ENCODE measurements at regions not wholly inside any gene's neighbourhood (a gene's known extent, or its start where the extent isn't known, plus 50 kb on each side); places are given as distances from the start of the nearest gene placed in this dataset.

- ChIA-PET CTCF (no interaction called here), POLR2A (no interaction called here)
- DNase-seq (ENCODE audit: extremely low spot score) = no peak
- TF ChIP-seq ZNF384 (IDR thresholded peaks at IDR 0.05) = no peak
- TF ChIP-seq CTBP1 (IDR thresholded peaks at IDR 0.05; ENCODE audit: borderline replicate concordance) = no peak
- no peak for TF ChIP-seq FOXA1 (IDR thresholded peaks at IDR 0.05)
- TF ChIP-seq LEF1 (IDR thresholded peaks at IDR 0.05; ENCODE audit: borderline replicate concordance) = no peak
- TF ChIP-seq ARNT (IDR thresholded peaks at IDR 0.05) = no peak
- TF ChIP-seq HDGF (IDR thresholded peaks at IDR 0.05; ENCODE audit: borderline replicate concordance) = no peak
- no peak for TF ChIP-seq SP1 (IDR thresholded peaks at IDR 0.05)
- no peak for TF ChIP-seq FOXK2 (IDR thresholded peaks at IDR 0.05)
- no peak for TF ChIP-seq SUZ12 (IDR thresholded peaks at IDR 0.05)
- TF ChIP-seq ELF4 (IDR thresholded peaks at IDR 0.05) = no peak
- TF ChIP-seq, protein P1, sequence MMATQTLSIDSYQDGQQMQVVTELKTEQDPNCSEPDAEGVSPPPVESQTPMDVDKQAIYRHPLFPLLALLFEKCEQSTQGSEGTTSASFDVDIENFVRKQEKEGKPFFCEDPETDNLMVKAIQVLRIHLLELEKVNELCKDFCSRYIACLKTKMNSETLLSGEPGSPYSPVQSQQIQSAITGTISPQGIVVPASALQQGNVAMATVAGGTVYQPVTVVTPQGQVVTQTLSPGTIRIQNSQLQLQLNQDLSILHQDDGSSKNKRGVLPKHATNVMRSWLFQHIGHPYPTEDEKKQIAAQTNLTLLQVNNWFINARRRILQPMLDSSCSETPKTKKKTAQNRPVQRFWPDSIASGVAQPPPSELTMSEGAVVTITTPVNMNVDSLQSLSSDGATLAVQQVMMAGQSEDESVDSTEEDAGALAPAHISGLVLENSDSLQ (IDR thresholded peaks at IDR 0.05) = no peak
- TF ChIP-seq TARDBP (IDR thresholded peaks at IDR 0.05) = no peak
- TF ChIP-seq L3MBTL2 (conservative IDR thresholded peaks at IDR 0.05) = no peak
- TF ChIP-seq FOXM1 (IDR thresholded peaks at IDR 0.05; ENCODE audit: borderline replicate concordance) = no peak
- TF ChIP-seq NFRKB (IDR thresholded peaks at IDR 0.05) = no peak
These were observed 219.6 kb upstream of the ZNF462 start for GRCh38 chr9:106643211-106643930.

GRCh38 chr9:106644661-106645060 is 218.3 kb upstream of the ZNF462 start:
- POLR2A ChIA-PET = no interaction called here
- no peak for DNase-seq (ENCODE audit: extremely low spot score)
- CTCF ChIA-PET = no interaction called here
- TF ChIP-seq HDGF (IDR thresholded peaks at IDR 0.05; ENCODE audit: borderline replicate concordance) (no peak), L3MBTL2 (conservative IDR thresholded peaks at IDR 0.05) (no peak), ZNF384 (IDR thresholded peaks at IDR 0.05) (no peak)

DNA sequence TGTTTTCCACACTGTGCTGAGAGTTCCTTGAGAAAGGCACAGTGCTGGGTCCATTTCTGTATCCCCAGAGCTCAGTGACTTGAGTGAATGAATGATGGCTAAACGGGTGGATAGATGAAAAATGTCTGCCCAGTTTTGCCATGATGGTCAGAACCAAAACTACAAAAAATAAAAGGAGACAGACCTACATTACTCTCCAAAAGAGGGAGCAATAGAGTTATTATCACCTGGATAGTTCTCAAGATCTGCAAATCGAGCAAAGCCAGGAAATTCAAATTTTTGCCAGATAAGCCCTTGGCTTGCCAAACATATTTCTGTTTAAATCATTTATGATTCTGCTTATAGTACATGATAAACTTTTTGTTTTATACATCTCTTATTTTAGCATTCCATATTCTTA is 214.2 kb upstream of the ZNF462 start:
- DNase-seq (ENCODE audit: extremely low spot score) = no peak
- CTCF ChIA-PET = no interaction called here
- POLR2A ChIA-PET = no interaction called here
- TF ChIP-seq SP1 (IDR thresholded peaks at IDR 0.05) (no peak), FOXK2 (IDR thresholded peaks at IDR 0.05) (no peak), ZNF384 (IDR thresholded peaks at IDR 0.05) (no peak), LEF1 (IDR thresholded peaks at IDR 0.05; ENCODE audit: borderline replicate concordance) (no peak), TARDBP (IDR thresholded peaks at IDR 0.05) (no peak), CTBP1 (IDR thresholded peaks at IDR 0.05; ENCODE audit: borderline replicate concordance) (no peak), FOXM1 (IDR thresholded peaks at IDR 0.05; ENCODE audit: borderline replicate concordance) (no peak), NFRKB (IDR thresholded peaks at IDR 0.05) (no peak), HDGF (IDR thresholded peaks at IDR 0.05; ENCODE audit: borderline replicate concordance) (no peak), SUZ12 (IDR thresholded peaks at IDR 0.05) (no peak)
- TF ChIP-seq, protein P1 (IDR thresholded peaks at IDR 0.05) = no peak

GRCh38 chr9:106649664-106650063 is 213.3 kb upstream of the ZNF462 start:
- ChIA-PET CTCF (no interaction called here), POLR2A (no interaction called here)
- TF ChIP-seq ARNT (IDR thresholded peaks at IDR 0.05) (no peak), SUZ12 (IDR thresholded peaks at IDR 0.05) (no peak), TARDBP (IDR thresholded peaks at IDR 0.05) (no peak), FOXA1 (IDR thresholded peaks at IDR 0.05) (no peak), FOXK2 (IDR thresholded peaks at IDR 0.05) (no peak), NFRKB (IDR thresholded peaks at IDR 0.05) (no peak), ELF4 (IDR thresholded peaks at IDR 0.05) (no peak)
- no peak for DNase-seq (ENCODE audit: extremely low spot score)

- ChIA-PET CTCF (no interaction called here), POLR2A (interaction anchor here (0.6 kb wide), 1 partner anchor 147 kb away, joined by 3 read pairs; no protein-coding TSS in a partner anchor)
- DNase-seq (ENCODE audit: extremely low spot score) = no peak
- TF ChIP-seq ZNF384 (IDR thresholded peaks at IDR 0.05) (no peak), SUZ12 (IDR thresholded peaks at IDR 0.05) (no peak), HDGF (IDR thresholded peaks at IDR 0.05; ENCODE audit: borderline replicate concordance) (no peak), BHLHE40 (IDR thresholded peaks at IDR 0.05; ENCODE audit: borderline replicate concordance) (no peak), L3MBTL2 (conservative IDR thresholded peaks at IDR 0.05) (no peak), FOXM1 (IDR thresholded peaks at IDR 0.05; ENCODE audit: borderline replicate concordance) (no peak), ARNT (IDR thresholded peaks at IDR 0.05) (no peak)
These were observed 209.8 kb upstream of the ZNF462 start for GRCh38 chr9:106653213-106653612.

DNA sequence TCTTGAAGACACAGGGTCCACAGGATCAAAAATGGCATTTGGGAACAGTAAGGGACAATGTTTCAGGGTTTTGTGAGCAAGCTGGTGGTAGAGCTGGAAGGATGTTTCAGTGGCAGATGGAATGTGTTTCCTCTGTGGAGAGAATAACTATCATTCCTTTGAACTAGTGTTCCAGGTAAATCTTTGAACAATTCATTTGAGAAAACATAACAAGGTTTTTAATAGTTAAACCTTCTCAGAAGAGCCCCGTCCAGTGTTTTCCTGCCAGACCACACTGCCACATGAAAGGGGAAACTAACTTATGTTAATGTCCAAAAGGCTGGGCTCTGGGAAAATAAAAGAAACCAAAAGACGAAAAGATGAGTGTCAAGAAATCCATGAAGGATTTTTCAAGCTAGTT is 207.0 kb upstream of the ZNF462 start:
- ChIA-PET POLR2A (no interaction called here), CTCF (no interaction called here)
- TF ChIP-seq ZNF384 (IDR thresholded peaks at IDR 0.05) (no peak), FOXA1 (IDR thresholded peaks at IDR 0.05) (no peak), ELF4 (IDR thresholded peaks at IDR 0.05) (no peak), L3MBTL2 (conservative IDR thresholded peaks at IDR 0.05) (no peak), NFRKB (IDR thresholded peaks at IDR 0.05) (no peak), FOXM1 (IDR thresholded peaks at IDR 0.05; ENCODE audit: borderline replicate concordance) (no peak), CTBP1 (IDR thresholded peaks at IDR 0.05; ENCODE audit: borderline replicate concordance) (no peak)
- DNase-seq (ENCODE audit: extremely low spot score) = no peak

DNA sequence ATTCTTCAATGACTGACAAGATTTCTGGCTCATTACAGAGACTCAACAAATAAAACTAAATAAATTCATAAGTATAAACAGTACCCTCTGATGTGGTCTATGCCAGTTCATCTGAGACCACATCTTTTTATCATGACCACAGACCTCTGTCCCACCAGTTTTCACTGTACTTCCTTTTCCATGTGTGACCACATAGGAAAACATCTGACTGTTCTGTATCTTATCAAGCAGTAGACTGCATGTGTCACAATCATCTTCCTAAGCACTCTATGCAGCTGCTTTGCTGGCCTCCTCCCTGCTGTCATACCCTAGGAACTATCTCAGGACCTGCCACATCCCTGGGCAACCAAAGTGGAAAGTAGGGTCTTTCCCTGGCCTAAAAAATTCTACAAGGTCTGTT is 205.0 kb upstream of the ZNF462 start:
- ChIA-PET POLR2A (no interaction called here), CTCF (no interaction called here)
- TF ChIP-seq ARNT (IDR thresholded peaks at IDR 0.05) (no peak), BHLHE40 (IDR thresholded peaks at IDR 0.05; ENCODE audit: borderline replicate concordance) (no peak), ELF4 (IDR thresholded peaks at IDR 0.05) (no peak), NFRKB (IDR thresholded peaks at IDR 0.05) (no peak), HDGF (IDR thresholded peaks at IDR 0.05; ENCODE audit: borderline replicate concordance) (no peak), CTBP1 (IDR thresholded peaks at IDR 0.05; ENCODE audit: borderline replicate concordance) (no peak), TARDBP (IDR thresholded peaks at IDR 0.05) (no peak), SP1 (IDR thresholded peaks at IDR 0.05) (no peak)

More for the DNA sequence above, 205.0 kb upstream of the ZNF462 start:
- DNase-seq (ENCODE audit: extremely low spot score) = no peak
